Left lobe of liver (tissue), 2 donors: ENCODE measurements at regions not wholly inside any gene's neighbourhood (a gene's known extent, or its start where the extent isn't known, plus 50 kb on each side); places are given as distances from the start of the nearest gene placed in this dataset.

Source experiments
- ATAC-seq: fragments of 200-7000 bp; cut with Tn5 transposase; one replicate; pipeline ENCODE4 v1.9.1; 2020; ENCODE audit warnings: mild to moderate bottlenecking, moderate library complexity
- DNase-seq: peaks from one replicate; pipeline ENCODE4 v3.0.0-alpha.2; 2020; ENCODE audit warnings: low spot score
- donor health status: DM: no; HTN: no; CAD: no; lungs with moderate emphysema.
- donor health status: DM: no; HTN: yes; CAD: no.

DNA sequence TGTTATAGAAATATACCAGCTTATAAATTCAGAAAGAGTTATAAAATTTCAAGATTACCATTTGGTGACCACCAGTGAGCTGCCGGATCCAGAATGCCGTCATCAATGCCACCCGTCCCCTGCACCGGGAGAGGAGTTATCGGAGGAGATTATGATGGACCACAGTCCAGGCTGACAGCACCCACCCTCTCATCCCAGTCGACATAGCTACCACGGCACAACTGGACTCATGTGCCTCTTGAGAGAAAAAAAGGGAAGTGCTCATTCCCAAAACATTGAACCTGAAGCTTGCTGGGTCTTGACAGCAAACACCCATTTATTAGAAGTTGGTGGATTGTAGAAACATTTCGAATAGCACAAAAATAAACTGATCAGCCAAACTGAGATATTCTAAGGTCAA, 1331.5 kb downstream of the TBC1D22A start:
- no peak for ATAC-seq
- no peak for DNase-seq

DNA sequence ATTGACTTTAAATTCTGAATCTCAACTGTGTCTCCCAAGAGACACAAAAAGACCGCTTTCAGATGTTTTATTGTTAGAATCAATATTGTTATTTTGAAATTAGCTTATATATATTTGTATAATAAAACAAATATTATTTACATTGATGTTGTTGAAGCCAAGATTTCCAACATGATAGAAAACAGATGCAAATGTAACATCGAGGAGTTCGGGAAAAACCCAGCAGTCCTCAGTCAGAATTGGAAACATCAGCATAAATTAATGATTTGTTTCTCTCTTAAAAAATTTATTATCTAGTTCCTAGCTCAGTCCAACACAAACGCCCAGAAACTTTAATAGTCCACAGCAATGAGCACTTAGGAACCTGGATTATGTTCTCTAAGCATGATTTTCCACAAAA, 1330.4 kb downstream of the TBC1D22A start:
- DNase-seq (no peak), ATAC-seq (no peak)

DNA sequence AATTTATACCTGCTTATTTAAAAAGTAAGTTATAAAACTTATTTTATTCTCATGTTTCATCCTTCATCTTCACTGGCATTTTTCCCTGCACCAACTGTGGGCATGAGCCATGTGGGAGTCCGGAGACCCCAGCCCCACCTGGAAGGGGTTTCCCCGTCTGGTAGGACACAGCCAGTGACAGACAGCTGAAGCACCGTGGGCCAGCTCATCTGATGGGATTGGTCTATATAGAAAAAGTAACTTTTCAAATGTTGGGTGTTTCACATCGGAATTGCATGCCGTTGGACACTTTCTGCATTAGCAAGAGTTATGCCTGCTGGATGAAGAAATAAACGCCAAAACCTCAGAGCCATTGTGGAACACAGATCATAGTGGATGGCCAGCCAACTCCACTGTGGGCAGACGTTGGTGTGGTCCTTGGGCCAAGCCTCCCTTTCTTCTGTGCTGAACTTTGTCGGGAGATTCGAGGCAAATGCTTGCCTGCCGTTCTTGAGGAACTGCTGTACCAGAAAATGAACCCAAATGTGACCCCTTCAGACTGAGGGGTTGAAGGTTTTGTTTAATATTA, 1329.3 kb downstream of the TBC1D22A start:
- DNase-seq = no peak
- no peak for ATAC-seq

DNA sequence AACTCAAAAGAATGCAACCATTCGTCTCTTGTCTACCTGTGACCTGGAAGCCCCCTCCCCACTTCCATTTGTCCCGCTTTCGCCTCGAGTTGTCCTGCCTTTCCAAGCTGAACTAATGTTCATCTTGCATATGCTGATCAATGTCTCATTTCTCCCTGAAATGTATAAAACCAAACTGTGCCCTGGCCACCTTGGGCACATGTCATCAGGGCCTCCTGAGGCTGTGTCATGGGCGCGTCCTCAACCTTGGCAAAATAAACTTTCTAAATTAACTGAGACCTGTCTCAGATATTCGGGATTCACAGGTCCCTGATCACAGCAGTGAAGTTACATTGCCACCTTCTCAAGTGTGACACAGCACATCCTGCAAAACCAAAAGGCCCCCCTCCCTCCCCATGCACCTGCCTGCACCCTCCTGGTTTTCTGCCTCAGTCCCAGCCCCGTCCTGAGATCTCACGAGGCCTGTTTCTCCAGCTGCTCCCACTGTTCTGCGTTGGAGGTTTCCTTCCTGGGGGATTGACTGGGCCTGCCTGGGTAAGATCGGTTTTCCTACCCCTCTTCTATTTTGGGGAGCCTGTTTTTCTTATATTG, 1328.7 kb downstream of the TBC1D22A start:
- DNase-seq (no peak), ATAC-seq (no peak)

GRCh38 chr22:48090332-48090672, 1327.9 kb downstream of the TBC1D22A start:
- DNase-seq = no peak
- ATAC-seq = no peak

DNA sequence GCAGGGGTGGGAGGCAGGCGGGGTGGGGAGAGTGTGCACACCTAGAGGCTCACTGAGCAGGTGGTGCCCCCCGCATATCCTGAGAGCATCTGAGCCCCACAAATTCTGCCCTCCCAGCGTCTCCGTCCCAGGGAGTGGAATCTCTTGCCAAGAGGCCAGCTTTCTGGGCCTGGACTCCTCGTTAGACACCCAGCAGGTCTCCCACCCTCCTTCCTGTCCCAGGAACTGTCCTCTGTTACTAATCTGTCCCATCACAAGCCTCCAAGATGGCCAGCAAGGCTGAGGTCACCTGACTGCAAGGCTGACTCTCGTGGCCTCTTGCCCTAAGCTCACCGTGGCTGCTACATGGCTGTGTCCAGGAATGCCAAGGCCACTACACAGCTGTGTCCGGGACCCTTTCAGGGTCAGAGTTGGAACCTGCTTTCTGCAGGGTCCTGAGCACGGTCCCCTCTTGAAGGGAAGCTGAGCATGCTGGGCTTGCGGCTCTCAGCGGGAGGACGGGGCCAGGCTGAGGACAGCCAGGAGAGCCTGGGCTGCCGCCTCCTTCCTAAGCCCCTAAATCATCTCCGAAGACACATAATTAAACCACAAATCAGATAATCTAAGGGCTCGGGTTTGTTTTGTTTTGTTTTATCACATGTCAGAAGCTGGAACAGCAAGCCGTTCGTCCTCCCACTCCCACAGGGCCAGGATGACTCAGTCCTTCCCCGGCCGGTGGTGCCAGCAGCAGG, 1327.3 kb downstream of the TBC1D22A start:
- no peak for DNase-seq

DNA sequence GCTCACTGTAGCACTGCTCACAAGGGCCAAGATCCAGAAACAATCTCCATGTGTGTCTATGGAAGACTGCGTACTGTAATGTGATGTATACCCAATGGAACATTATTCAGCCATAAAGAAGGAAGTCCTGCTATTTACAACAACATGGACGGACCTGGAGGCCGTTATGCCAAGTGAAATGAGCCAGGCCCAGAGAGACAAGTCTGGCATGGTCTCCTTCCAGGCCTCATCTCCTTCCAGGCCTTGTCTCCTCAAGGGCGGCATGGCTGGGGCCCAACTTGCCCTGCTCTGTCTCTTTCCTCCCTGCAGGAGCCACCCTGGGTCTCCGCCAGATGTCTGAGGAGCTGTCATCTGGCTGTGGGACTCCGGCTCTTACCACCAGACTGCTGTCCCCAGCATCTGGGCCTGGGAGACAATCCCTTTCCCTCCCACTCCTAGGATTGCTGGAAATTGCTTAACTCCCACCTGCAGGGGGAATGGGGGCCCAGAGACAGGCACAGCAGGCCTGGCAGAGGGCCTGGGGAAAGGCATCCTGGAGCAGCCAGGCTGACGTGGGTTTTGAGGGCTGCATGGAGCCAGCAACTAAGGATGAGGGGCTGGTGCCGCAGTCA, 1326.6 kb downstream of the TBC1D22A start:
- ATAC-seq = no peak
- DNase-seq = no peak

More for the DNA sequence above, 1327.3 kb downstream of the TBC1D22A start:
- no peak for ATAC-seq

DNA sequence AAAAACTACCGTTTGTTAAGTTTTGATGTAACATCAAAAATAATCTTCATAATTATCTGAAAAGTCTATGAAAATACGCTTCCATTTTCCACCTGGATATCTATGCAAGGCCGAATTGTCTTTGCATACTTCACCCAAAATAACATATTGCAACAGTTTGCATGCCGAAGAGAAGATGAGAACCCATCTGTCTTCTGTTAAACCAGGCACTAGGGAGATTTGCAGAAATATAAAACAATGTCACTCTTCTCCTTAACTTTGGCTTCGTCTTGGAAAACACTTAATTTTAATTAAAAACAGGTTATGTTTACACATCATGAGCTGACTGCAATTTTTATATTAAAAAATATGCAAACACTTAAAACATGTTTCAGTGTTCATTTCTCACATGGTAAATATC, 1325.8 kb downstream of the TBC1D22A start:
- no peak for ATAC-seq
- no peak for DNase-seq

DNA sequence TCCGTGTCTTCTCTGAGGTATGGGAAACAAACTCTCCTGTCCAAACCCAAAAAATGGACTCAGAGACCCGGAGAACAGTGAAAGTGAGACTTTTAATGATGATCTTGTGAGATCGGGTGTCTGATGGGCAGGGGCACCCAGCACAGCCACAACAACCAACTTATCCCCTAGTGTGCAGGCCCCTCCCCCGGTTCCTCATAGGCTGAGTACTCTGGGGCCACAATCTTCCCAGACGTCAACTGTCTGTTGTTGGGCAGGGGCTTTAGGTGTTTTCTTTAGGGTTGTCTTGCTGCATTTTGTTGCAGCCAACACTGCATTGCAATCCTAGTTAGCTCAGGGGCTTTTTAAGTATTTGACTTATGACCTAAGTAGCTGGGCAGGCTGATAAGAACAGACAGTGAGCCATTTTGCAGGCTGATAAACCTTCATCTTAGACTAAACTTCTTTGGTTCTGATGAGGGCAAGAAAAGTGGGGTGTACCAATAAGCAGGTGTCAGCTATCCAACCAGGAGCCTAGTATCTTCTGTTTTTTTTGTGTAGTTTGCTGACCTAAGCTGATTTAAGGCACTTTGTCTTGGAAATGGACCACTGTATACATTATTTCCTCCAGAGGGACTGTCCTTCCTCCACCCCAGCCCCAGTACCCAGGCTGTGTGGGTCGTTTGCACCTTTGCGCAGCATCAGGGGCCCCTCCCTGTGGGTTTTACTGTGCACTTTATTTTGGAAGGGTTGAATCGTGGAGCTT, 1323.6 kb downstream of the TBC1D22A start:
- DNase-seq (no peak), ATAC-seq (no peak)

GRCh38 chr22:48084729-48085050, 1322.2 kb downstream of the TBC1D22A start:
- no peak for ATAC-seq

DNA sequence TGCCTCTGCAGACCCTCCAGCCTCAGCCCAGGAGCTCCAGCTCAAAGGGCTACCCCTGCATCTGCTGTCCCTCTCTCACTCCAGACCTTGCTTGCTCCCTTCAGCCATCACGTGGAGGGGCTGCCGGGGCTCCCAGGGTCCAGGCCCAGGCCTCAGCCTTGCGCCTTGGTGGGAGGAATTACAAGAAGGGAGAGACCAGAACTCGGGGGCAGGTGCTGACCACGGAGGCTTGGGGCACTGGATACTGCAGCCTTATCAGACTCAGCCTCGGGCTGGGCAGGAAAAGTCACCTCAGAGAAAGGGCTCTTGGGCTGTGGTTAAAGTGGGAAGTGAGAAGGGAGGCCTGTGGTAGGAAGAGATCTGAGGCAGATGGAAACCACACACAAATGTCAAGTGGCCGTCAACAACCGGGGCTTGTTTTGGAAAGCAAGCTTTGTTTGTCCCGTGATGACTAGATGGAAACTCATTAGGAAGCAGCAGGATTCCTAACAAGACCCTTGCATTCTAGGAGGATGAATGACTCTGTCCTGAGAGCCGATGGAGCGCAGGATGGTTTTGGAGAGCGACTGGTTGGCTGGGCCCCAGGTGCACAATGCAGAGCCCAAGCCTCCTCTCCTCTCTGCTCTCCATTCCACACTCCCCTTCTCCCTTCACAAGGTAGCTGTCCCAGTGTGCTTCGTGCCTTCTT, 1321.7 kb downstream of the TBC1D22A start:
- DNase-seq = no peak
- no peak for ATAC-seq

More at GRCh38 chr22:48084729-48085050, 1322.2 kb downstream of the TBC1D22A start:
- no peak for DNase-seq

DNA sequence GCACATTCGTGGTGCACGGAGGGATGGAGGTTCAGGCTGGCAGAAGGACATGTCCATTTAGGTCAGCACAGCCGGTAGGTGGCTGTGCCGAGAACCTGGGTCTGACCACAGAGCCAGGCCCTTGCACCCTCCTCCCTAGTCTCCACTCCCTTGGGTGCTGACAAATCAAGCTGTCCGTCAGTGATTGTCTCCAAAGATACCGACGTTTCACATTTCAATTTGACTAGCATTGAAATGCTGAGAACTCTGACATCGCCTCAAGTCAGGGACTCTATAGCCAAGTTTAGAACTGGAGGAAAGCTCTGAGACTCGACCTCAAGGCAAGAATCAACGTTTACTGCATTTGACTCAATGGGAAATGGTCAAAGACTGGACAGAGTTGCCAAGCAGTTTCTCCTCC, 1321.1 kb downstream of the TBC1D22A start:
- no peak for ATAC-seq
- no peak for DNase-seq

- no peak for ATAC-seq
- no peak for DNase-seq
Measured at GRCh38 chr22:48082284-48082683, 1319.8 kb downstream of the TBC1D22A start.

DNA sequence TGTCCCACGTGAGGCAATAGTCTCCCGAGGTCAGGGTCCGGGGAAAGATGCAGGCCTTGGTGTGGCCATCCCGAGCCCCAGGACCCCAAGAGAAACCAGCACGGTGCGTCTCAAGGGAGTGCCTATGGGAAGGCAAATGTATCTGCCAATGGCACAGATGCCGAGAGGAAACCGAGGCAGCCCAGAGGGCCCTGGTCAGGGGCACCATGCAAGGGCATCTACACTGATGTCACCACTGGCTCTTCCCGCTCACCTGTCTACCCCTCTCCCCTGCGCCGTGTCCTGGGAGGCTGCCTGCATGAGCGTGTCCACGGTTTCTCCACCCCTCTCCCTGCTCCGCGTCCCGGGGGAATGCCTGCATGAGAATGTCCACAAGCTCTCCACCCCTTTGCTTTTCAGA, 1318.8 kb downstream of the TBC1D22A start:
- DNase-seq (no peak), ATAC-seq (no peak)

DNA sequence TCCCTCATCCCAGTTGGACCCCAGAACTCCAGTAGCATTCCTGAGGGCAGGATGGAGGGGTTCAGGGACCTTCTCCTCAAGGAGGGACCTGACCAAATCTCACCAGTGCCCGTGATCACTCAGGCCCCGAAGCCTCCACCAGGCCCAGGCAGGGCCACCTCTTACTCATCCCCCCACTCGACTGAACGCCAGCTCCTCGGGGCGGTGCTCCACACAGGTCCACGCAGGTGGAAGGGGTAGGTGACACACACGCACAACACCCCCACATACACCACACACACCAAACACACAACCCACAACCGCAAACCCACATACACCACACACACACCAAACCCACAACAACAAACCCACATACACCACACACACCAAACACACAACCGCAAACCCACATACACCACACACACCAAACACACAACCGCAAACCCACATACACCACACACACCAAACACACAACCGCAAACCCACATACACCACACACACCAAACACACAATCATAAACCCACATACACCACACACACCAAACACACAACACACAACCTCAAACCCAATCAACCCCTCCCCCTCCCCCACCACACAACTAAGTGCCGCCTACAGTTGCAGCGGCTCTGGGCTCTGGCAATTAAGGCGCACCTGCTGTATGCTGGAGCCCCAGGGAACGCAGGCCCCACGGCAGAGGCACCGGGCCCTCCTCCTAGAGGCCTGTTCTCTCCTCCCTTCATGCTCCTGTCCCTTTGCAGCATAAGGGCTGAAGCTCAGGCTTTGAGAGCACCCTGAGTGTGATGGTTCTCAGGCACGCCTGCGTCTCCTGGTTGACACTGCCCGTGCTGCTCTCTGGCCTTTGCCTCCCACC, 1318.1 kb downstream of the TBC1D22A start:
- ATAC-seq = no peak
- DNase-seq = no peak

DNA sequence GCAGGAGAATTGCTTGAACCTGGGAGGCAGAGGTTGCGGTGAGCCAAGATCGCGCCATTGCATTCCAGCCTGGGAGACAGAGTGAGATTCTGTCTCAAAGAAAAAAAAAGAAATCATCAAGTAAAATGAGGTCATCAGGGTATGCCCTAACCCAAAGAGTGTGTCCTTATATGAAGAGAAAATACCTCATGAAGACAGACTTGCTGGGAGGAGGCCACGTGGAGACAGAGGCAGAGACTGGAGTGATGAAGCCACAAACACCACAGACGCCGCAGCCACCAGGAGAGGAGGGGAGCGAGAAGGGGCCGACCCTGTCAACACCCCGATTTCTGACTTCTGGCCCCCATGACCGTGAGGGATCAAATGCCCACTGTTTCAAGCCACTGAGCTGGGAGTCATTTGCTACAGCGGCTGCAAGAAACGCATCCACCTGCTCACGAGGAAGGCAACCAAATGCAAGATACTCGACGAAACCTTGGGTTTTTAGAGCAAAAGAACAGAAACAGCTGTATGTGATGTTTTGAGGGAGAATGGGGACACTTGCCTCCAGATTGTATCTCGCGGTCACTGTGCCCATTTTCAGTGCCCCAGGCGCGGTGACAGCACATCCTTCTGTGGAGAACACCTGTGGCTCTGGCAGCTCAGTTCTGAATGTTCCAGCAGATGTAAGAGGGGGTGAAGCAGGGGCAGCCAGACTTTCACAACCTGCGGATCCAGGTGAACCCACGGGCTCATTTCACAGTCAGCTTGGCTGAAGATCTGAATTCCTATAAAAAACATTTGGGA, 1317.2 kb downstream of the TBC1D22A start:
- DNase-seq (no peak), ATAC-seq (no peak)

DNA sequence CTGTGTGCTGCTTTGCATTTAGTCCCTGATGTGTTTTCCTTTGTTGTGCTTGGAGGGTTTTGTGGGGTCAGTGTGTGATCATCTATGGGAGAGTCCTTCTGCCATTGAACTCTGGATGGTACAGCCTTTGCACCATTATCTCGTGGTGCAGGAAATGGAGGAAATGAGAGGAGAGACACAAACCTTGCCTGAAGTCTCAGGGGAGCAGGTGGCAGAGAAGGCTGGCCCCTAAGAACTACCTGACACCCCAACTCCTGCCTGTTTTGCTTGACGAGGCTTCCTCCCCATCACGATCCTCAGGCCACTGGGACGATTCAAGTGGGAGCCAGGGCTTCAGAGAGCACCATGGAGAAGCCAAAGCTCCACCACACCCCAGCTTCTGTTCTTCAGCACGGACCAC, 1316.4 kb downstream of the TBC1D22A start:
- DNase-seq = no peak
- ATAC-seq = no peak

DNA sequence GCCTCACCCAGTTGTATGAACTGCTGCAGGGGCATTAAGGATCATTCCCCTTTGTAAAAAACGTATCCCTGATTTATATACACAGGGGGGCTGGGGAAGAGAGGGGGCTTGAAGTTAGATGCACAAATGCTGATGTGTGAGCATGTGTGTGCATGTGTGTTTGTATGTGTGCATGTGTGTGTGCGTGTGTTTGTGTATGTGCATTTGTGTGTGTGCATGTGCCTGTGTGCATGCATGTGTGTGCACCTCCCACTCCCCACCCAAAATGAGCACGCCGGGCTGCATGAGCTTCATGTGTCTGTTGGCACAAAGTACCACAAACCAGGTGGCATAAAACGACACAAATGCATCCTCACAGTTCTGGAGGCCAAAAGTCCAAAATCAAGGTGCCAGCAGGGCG, 1315.2 kb downstream of the TBC1D22A start:
- no peak for ATAC-seq
- no peak for DNase-seq

- DNase-seq (no peak), ATAC-seq (no peak)
Measured at GRCh38 chr22:48076008-48076407, 1313.6 kb downstream of the TBC1D22A start.
